ENCODE measurements at regions not wholly inside any gene's neighbourhood (a gene's known extent, or its start where the extent isn't known, plus 50 kb on each side); places are given as distances from the start of the nearest gene placed in this dataset.

- TF ChIP-seq EZH2 (IDR thresholded peaks at IDR 0.05) (no peak), POLR2AphosphoS5 (IDR thresholded peaks at IDR 0.05; ENCODE audit: borderline replicate concordance, low read depth, low read length) (no peak)
Observed at GRCh38 chr2:236982693-236983455, 102.8 kb upstream of the COPS8 start.
